NT2/D1 (cell line): ENCODE measurements at regions not wholly inside any gene's neighbourhood (a gene's known extent, or its start where the extent isn't known, plus 50 kb on each side); places are given as distances from the start of the nearest gene placed in this dataset.
"Not testable (repeated sequence)": the region's sequence is repeated elsewhere in the genome, so short reads cannot be mapped to it uniquely, and the experiment has no call there.

Experiments
- DNase-seq: peaks from one replicate; pipeline ENCODE4 v3.0.0-alpha.2; 2011; ENCODE audit warnings: low read depth, low spot score
- H3K27me3 ChIP-seq: 2 replicates; pipeline ENCODE4 v1.6.0; 2011; ENCODE audit warnings: mild to moderate bottlenecking; ENCODE audit not compliant: insufficient read length, insufficient read depth
- H3K36me3 ChIP-seq: 2 replicates; pipeline ENCODE4 v1.6.1; 2011; ENCODE audit warnings: mild to moderate bottlenecking, low read length, mixed read lengths; ENCODE audit not compliant: insufficient read depth, insufficient read length
- H3K4me1 ChIP-seq: 2 replicates; pipeline ENCODE4 v1.5.1; 2011; ENCODE audit not compliant: insufficient read depth, insufficient read length
- H3K4me3 ChIP-seq: 2 replicates; pipeline ENCODE4 v1.5.1; 2011; ENCODE audit warnings: low read depth; ENCODE audit not compliant: insufficient read length
- H3K9ac ChIP-seq: 2 replicates; pipeline ENCODE4 v1.6.0; 2011; ENCODE audit warnings: low read depth; ENCODE audit not compliant: insufficient read length
- H3K9me3 ChIP-seq: 2 replicates; pipeline ENCODE4 v1.5.1; 2011; ENCODE audit warnings: mild to moderate bottlenecking, low read length; ENCODE audit not compliant: insufficient read depth
- SUZ12 ChIP-seq: IDR thresholded peaks from 2 replicates; pipeline ENCODE4 v1.6.1; 2011; ENCODE audit not compliant: insufficient read length, insufficient read depth; ENCODE audit errors: extremely low read depth
- YY1 ChIP-seq: IDR thresholded peaks from 2 replicates; pipeline ENCODE4 v1.6.1; 2011; ENCODE audit not compliant: insufficient read length, insufficient read depth
- ZNF274 ChIP-seq: IDR thresholded peaks from 2 replicates; pipeline ENCODE4 v1.6.1; 2011; ENCODE audit warnings: mild to moderate bottlenecking, low read depth, low read length

- Histone ChIP-seq H3K4me3 (peak overlapping the region; percentile 21), H3K4me1 (no peaks in the 10 kb centered on the region), H3K27me3 (peaks cover 99% of the 10 kb centered on the region), H3K36me3 (no peaks in the 10 kb centered on the region), H3K9ac (no peak overlapping the region), H3K9me3 (no peaks in the 10 kb centered on the region)
- DNase-seq = no peak
- TF ChIP-seq YY1 (no peak), ZNF274 (no peak), SUZ12 (peak; percentile 86)
Observed at GRCh38 chr6:28814032-28814976, 109.5 kb downstream of the TRIM27 start.

DNA sequence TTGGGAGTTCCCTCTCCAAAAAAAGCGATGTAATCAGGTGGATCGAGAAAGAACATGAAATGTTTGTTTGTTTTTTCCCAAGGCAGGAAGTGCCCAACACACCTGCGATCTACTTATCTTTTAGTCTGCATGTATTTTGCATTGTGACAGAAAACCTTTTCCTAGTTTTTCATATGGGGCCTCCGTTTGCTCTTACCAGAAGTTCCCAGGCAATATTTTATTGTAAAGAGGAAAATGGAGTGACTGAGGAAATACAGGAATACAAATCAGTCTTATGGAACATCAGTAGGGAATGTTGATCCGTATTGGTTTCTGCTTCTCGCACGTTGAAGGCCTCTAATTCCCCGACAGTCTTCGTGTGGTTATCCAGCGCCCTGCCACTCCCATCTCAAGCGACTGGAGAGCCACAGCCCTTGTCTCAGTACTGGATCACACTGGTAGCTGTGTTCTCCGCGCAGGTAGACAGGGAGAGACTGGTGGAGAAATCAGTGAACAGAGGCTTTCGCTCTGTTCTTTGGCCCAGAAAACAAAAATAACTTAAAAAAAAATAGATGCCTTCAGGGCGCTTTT lies 107.4 kb downstream of the TRIM27 start:
- peak overlapping the region; percentile 24 for H3K4me3 ChIP-seq
- DNase-seq = no peak
- TF ChIP-seq ZNF274 (no peak), YY1 (no peak), SUZ12 (no peak)
- H3K4me1 ChIP-seq = no peaks in the 10 kb centered on the region
- peaks cover 79% of the 10 kb centered on the region for H3K27me3 ChIP-seq
- H3K36me3 ChIP-seq = no peaks in the 10 kb centered on the region
- no peaks in the 10 kb centered on the region for H3K9me3 ChIP-seq
- no peak overlapping the region for H3K9ac ChIP-seq

GRCh38 chr6:28816909-28817807 lies 106.6 kb downstream of the TRIM27 start:
- no peak for DNase-seq
- no peak overlapping the region for H3K9ac ChIP-seq
- H3K27me3 ChIP-seq = peaks cover 77% of the 10 kb centered on the region
- no peaks in the 10 kb centered on the region for H3K9me3 ChIP-seq
- no peak for TF ChIP-seq ZNF274
- no peak for TF ChIP-seq YY1
- no peak for TF ChIP-seq SUZ12
- no peaks in the 10 kb centered on the region for H3K36me3 ChIP-seq
- H3K4me3 ChIP-seq = peak overlapping the region; percentile 24
- no peaks in the 10 kb centered on the region for H3K4me1 ChIP-seq

DNA sequence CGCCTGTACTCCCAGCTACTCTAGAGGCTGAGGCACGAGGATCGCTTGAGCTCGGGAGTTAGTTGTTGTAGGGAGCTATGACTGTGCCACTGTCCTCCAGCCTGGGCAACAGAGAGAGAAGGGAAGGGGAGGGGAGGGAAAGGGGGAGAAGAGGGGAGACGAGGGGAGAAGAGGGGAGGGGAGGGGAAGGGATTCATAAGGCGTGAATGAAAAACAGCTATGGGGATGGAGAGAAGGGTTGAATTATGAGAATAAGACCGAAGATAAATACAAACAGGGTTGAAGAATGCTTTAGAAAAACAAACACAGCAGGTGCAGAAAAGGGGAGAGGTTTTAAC lies 106.0 kb downstream of the TRIM27 start:
- Histone ChIP-seq H3K4me3 (no peak overlapping the region), H3K9me3 (no peaks in the 10 kb centered on the region), H3K4me1 (no peaks in the 10 kb centered on the region), H3K9ac (no peak overlapping the region), H3K36me3 (no peaks in the 10 kb centered on the region), H3K27me3 (peaks cover 71% of the 10 kb centered on the region)
- DNase-seq = no peak
- TF ChIP-seq ZNF274 (no peak), SUZ12 (no peak), YY1 (no peak)

DNA sequence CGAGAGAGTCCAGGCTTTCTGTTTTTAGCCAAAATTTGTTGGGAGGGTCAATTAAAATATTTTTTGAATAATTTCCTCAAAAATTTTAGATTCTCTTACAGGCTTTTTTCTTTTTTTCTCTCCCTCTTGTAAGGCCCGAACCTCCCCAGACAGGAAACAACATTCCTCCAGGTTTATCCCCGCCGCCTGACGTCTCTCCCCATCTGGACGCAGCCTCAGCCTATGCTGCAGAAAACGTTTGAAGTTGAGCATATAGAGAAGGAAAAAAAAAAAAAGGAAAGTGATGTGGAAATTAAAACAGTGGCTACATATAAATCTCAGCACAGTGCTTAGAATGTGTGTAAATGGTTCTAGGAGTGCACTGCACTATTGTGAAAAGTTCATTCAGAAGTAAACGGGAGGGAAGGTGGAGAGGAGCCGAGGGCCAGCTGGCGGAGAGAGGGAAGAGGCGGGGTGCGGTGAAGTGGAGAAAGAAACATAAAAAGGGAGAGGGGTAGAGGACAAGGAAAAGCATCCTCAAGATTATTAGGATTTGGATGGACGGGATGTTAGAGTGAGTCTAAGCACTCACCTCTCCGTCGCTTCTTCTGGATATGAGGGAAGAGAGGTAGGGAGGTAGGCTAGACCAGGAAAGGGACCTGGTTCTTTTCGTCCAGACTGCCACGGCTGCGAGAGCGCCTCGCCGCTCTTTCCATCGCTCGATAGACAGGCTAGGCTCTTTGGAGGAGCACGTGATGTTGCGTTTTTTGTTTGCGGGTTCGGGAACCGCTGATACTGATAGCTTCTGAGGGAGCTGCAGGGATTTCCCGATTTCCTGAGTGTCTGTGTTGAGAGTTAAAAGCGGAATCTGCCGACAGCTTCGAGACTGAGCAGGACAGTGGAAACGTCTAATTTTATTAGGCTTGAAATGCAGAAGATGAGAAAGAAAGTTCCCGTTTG lies 98.7 kb downstream of the TRIM27 start:
- no peaks in the 10 kb centered on the region for H3K4me1 ChIP-seq
- TF ChIP-seq ZNF274 = no peak
- TF ChIP-seq SUZ12 = no peak
- TF ChIP-seq YY1 = no peak
- H3K36me3 ChIP-seq = no peaks in the 10 kb centered on the region
- H3K9ac ChIP-seq = peak overlapping the region; percentile 53
- DNase-seq = no peak
- no peaks in the 10 kb centered on the region for H3K9me3 ChIP-seq
- H3K27me3 ChIP-seq = peaks cover 63% of the 10 kb centered on the region
- peak overlapping the region; percentile 27 for H3K4me3 ChIP-seq

DNA sequence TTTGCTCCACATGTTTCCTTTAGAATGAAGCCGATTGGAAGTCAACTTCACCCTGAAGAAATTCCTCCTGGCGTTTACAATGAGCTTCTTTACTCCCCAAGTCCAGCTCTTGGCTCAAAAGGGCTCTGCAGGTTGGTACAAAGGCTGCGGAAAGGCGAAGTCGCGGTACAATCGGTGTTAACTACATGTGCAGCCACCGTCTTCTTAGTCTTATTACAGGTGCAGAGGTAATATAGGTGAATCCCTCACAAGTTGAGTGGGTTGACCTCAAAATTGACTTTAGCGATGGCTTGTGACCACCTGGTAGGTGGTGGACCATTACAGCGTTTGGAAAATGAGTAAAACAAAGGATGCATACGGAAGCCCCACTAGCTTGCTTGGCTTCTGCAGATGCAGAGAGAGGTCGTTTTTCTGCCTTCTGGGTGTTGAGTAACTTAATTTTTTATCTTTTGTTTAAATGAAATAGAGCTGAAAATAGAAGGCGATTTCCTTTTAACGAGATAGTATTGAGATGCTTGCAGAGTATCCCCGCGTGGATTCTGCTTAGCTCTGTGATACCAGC lies 98.0 kb downstream of the TRIM27 start:
- TF ChIP-seq SUZ12 = peak; percentile 84
- no peak for TF ChIP-seq ZNF274
- no peak overlapping the region for H3K9ac ChIP-seq
- H3K4me3 ChIP-seq = peak overlapping the region; percentile 27
- H3K9me3 ChIP-seq = no peaks in the 10 kb centered on the region
- peaks cover 63% of the 10 kb centered on the region for H3K27me3 ChIP-seq
- no peaks in the 10 kb centered on the region for H3K36me3 ChIP-seq
- DNase-seq = no peak
- H3K4me1 ChIP-seq = no peaks in the 10 kb centered on the region

DNA sequence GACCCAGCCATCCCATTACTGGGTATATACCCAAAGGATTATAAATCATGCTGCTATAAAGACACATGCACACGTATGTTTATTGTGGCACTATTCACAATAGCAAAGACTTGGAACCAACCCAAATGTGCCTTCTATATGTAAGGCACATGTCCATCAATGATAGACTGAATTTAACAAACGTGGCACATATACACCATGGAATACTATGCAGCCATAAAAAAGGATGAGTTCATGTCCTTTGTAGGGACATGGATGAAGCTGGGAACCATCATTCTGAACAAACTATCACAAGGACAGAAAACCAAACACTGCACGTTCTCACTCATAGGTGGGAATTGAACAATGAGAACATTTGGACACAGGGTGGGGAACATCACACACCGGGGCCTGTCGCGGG lies 92.1 kb downstream of the TRIM27 start:
- DNase-seq, H3K4me3 ChIP-seq, H3K36me3 ChIP-seq, H3K9ac ChIP-seq, H3K9me3 ChIP-seq, H3K4me1 ChIP-seq: not testable (repeated sequence)
- peaks cover 19% of the 10 kb centered on the region for H3K27me3 ChIP-seq

DNA sequence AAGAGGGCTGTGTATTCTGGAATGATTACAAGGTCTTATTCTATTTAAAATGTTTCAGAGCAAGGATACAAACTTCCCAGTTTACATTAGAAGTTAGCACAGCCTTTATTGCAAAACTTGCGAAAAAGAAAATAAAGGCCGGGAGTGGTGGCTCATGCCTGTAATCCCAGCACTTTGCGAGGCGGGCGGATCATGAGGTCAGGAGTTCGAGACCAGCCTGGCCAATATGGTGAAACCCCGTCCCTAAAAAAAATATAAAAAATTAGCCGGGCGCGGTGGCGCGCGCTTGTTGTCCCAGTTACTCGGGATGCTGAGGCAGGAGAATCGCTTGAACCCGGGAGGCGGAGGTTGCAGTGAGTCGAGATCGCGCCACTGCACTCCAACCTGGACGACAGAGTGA lies 87.1 kb downstream of the TRIM27 start:
- not testable (repeated sequence) for H3K4me1 ChIP-seq, H3K36me3 ChIP-seq, H3K9me3 ChIP-seq, H3K4me3 ChIP-seq, DNase-seq, H3K9ac ChIP-seq
- H3K27me3 ChIP-seq = peaks cover 11% of the 10 kb centered on the region
